ENCODE measurements at regions not wholly inside any gene's neighbourhood (a gene's known extent, or its start where the extent isn't known, plus 50 kb on each side); places are given as distances from the start of the nearest gene placed in this dataset.
A peak's percentile ranks its signal among the peaks of the same experiment; 100 is the strongest.

- TF ChIP-seq CTBP1 (IDR thresholded peaks at IDR 0.05; ENCODE audit: borderline replicate concordance) (no peak), LEF1 (IDR thresholded peaks at IDR 0.05; ENCODE audit: borderline replicate concordance) (no peak), SP1 (IDR thresholded peaks at IDR 0.05) (no peak), L3MBTL2 (conservative IDR thresholded peaks at IDR 0.05) (no peak), ELF4 (IDR thresholded peaks at IDR 0.05) (no peak), TARDBP (IDR thresholded peaks at IDR 0.05) (no peak), FOXM1 (IDR thresholded peaks at IDR 0.05; ENCODE audit: borderline replicate concordance) (no peak), FOXK2 (IDR thresholded peaks at IDR 0.05) (no peak), HDGF (IDR thresholded peaks at IDR 0.05; ENCODE audit: borderline replicate concordance) (no peak), SUZ12 (IDR thresholded peaks at IDR 0.05) (no peak), NFRKB (IDR thresholded peaks at IDR 0.05) (no peak)
- TF ChIP-seq, protein P1, sequence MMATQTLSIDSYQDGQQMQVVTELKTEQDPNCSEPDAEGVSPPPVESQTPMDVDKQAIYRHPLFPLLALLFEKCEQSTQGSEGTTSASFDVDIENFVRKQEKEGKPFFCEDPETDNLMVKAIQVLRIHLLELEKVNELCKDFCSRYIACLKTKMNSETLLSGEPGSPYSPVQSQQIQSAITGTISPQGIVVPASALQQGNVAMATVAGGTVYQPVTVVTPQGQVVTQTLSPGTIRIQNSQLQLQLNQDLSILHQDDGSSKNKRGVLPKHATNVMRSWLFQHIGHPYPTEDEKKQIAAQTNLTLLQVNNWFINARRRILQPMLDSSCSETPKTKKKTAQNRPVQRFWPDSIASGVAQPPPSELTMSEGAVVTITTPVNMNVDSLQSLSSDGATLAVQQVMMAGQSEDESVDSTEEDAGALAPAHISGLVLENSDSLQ (IDR thresholded peaks at IDR 0.05): no peak
- ChIA-PET POLR2A (no interaction called here), CTCF (no interaction called here)
- no peak for DNase-seq (ENCODE audit: extremely low spot score)
These were observed 171.3 kb upstream of the ZNF462 start for GRCh38 chr9:106691627-106692026.

DNA sequence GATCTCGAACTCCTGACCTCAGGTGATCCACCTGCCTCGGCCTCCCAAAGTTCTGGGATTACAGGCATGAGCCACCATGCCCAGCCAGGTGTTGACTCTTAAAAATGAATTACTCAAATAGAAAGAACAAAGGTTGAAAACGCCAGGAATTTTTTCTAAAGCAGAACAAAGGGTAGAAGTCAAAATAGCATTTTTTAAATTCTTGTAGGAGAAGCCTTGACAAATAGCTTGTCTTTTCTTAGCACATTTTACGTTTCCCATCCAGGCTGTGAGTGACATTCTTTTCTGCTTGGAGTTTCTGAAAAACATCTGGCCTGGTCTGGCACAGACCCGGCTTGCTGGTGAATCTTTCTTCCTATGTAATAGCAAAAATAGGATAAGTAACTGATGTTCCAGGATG, 169.4 kb upstream of the ZNF462 start:
- no peak for DNase-seq (ENCODE audit: extremely low spot score)
- no peak for TF ChIP-seq FOXK2 (IDR thresholded peaks at IDR 0.05)
- TF ChIP-seq ELF4 (IDR thresholded peaks at IDR 0.05): no peak
- no peak for TF ChIP-seq LEF1 (IDR thresholded peaks at IDR 0.05; ENCODE audit: borderline replicate concordance)
- no peak for TF ChIP-seq HDGF (IDR thresholded peaks at IDR 0.05; ENCODE audit: borderline replicate concordance)
- TF ChIP-seq ZNF384 (IDR thresholded peaks at IDR 0.05): no peak
- TF ChIP-seq ARNT (IDR thresholded peaks at IDR 0.05): no peak
- TF ChIP-seq SP1 (IDR thresholded peaks at IDR 0.05): no peak
- no peak for TF ChIP-seq BHLHE40 (IDR thresholded peaks at IDR 0.05; ENCODE audit: borderline replicate concordance)
- TF ChIP-seq, protein P1 (IDR thresholded peaks at IDR 0.05): no peak
- TF ChIP-seq NFRKB (IDR thresholded peaks at IDR 0.05): no peak
- no peak for TF ChIP-seq L3MBTL2 (conservative IDR thresholded peaks at IDR 0.05)
- TF ChIP-seq TARDBP (IDR thresholded peaks at IDR 0.05): no peak
- TF ChIP-seq CTBP1 (IDR thresholded peaks at IDR 0.05; ENCODE audit: borderline replicate concordance): no peak
- no peak for TF ChIP-seq SUZ12 (IDR thresholded peaks at IDR 0.05)
- no peak for TF ChIP-seq FOXM1 (IDR thresholded peaks at IDR 0.05; ENCODE audit: borderline replicate concordance)
- ChIA-PET POLR2A (no interaction called here), CTCF (no interaction called here)

DNA sequence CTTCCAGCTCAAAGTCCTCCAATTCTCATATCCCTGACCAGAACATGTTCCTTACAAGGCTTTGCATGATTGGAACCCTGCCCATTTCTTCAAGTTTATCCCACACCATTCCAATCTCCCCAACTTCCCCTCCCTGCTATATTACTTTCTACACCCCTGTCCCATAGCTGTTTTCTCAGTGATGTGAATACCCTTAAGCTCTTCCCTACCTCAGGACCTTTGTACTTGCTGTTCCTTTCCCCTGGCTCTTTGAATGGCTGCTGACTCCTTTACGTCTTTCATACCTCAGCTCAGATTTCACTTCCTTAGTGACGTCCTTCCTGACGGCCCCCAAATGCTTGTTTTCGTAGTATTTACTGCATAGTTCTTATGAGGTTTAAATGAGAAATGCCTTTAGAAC, 166.2 kb upstream of the ZNF462 start:
- no peak for DNase-seq (ENCODE audit: extremely low spot score)
- ChIA-PET CTCF (no interaction called here), POLR2A (no interaction called here)

GRCh38 chr9:106697390-106697749, 165.6 kb upstream of the ZNF462 start:
- ChIA-PET POLR2A (no interaction called here), CTCF (no interaction called here)
- TF ChIP-seq FOXM1 (IDR thresholded peaks at IDR 0.05; ENCODE audit: borderline replicate concordance): no peak
- no peak for TF ChIP-seq TARDBP (IDR thresholded peaks at IDR 0.05)
- no peak for TF ChIP-seq FOXA1 (IDR thresholded peaks at IDR 0.05)
- TF ChIP-seq SP1 (IDR thresholded peaks at IDR 0.05): no peak
- no peak for TF ChIP-seq L3MBTL2 (conservative IDR thresholded peaks at IDR 0.05)
- no peak for TF ChIP-seq NFRKB (IDR thresholded peaks at IDR 0.05)
- DNase-seq (ENCODE audit: extremely low spot score): no peak

More for the DNA sequence above, 166.2 kb upstream of the ZNF462 start:
- no peak for TF ChIP-seq FOXM1 (IDR thresholded peaks at IDR 0.05; ENCODE audit: borderline replicate concordance)
- no peak for TF ChIP-seq ELF4 (IDR thresholded peaks at IDR 0.05)
- TF ChIP-seq TARDBP (IDR thresholded peaks at IDR 0.05): no peak
- no peak for TF ChIP-seq NFRKB (IDR thresholded peaks at IDR 0.05)
- no peak for TF ChIP-seq SP1 (IDR thresholded peaks at IDR 0.05)
- no peak for TF ChIP-seq SUZ12 (IDR thresholded peaks at IDR 0.05)
- TF ChIP-seq ARNT (IDR thresholded peaks at IDR 0.05): no peak
- no peak for TF ChIP-seq FOXK2 (IDR thresholded peaks at IDR 0.05)

DNA sequence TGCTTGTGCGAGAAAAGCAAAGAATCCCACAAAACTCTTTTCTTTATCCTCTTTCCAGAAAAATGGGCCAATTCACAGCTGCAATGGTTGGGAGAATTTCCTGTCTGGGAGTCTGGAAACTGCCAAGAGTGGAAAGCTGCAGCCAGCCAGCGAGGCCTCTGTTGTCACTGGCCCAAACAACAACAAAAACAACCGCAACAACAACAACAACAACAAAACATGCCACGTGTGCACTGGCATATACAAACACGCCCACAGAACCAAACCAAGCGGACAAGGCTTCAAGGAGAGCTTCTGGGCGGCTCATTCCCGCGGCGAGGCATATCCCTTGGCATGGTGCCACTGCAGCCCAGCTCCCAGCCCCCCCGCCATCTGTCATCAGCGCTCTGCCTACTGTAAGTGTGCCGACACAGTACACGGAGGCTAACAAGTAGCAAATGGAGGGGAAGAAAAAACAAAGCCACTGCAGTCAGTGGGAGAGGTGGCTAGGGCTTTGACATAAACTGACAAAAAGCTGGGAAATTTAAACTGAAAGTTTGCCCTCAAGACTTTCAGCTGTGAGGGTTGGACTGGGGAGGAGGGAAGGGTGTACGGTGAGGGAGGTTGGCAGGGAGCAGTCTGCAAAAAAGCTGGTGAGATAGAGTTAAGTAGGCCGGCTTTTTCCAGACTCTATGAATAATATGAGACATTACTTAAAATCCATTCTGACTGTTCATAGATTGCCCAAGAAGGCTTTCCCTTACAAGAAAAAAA, 165.0 kb upstream of the ZNF462 start:
- ChIA-PET CTCF (interaction anchor here (0.8 kb wide), 1 partner anchor 391 kb away, joined by 3 read pairs; no protein-coding TSS in a partner anchor), POLR2A (no interaction called here)
- peak; percentile 24 for DNase-seq (ENCODE audit: extremely low spot score)
- TF ChIP-seq BHLHE40 (IDR thresholded peaks at IDR 0.05; ENCODE audit: borderline replicate concordance) (no peak), ELF4 (IDR thresholded peaks at IDR 0.05) (no peak), HDGF (IDR thresholded peaks at IDR 0.05; ENCODE audit: borderline replicate concordance) (no peak), ARNT (IDR thresholded peaks at IDR 0.05) (no peak)
- TF ChIP-seq, protein P1 (IDR thresholded peaks at IDR 0.05): no peak

- POLR2A ChIA-PET: no interaction called here
- CTCF ChIA-PET: no interaction called here
- no peak for TF ChIP-seq HDGF (IDR thresholded peaks at IDR 0.05; ENCODE audit: borderline replicate concordance)
- no peak for TF ChIP-seq TARDBP (IDR thresholded peaks at IDR 0.05)
- TF ChIP-seq SUZ12 (IDR thresholded peaks at IDR 0.05): no peak
- no peak for TF ChIP-seq LEF1 (IDR thresholded peaks at IDR 0.05; ENCODE audit: borderline replicate concordance)
- TF ChIP-seq ZNF384 (IDR thresholded peaks at IDR 0.05): no peak
- TF ChIP-seq, protein P1 (IDR thresholded peaks at IDR 0.05): no peak
- no peak for DNase-seq (ENCODE audit: extremely low spot score)
These were observed 162.3 kb upstream of the ZNF462 start for GRCh38 chr9:106700676-106701075.
